ENCODE measurements at regions not wholly inside any gene's neighbourhood (a gene's known extent, or its start where the extent isn't known, plus 50 kb on each side); places are given as distances from the start of the nearest gene placed in this dataset.

DNA sequence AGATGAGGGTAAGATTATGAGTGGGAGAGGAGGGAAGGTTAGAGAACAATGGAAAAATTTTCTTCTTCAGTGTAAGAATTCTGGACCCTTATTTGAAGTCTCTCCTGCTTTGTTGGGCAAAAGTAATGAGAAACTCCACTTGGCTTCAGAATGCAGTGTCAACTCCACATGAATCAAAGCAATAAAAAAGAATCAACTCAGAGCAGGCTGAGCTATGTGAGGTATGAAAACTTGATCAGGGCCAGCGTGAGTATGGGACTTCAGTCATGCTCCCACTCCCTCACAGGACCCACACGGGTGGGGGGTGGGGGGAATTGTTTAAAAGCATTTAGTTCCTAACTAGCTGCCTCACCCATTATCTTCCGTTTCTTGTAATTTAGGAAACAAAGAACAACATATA is 502.2 kb downstream of the PDCD6IP start:
- Histone ChIP-seq H3K27ac (no peak overlapping the region), H3K4me3 (no peak overlapping the region)
- DNase-seq (ENCODE audit: low spot score), result no peak
- TF ChIP-seq, protein P1, sequence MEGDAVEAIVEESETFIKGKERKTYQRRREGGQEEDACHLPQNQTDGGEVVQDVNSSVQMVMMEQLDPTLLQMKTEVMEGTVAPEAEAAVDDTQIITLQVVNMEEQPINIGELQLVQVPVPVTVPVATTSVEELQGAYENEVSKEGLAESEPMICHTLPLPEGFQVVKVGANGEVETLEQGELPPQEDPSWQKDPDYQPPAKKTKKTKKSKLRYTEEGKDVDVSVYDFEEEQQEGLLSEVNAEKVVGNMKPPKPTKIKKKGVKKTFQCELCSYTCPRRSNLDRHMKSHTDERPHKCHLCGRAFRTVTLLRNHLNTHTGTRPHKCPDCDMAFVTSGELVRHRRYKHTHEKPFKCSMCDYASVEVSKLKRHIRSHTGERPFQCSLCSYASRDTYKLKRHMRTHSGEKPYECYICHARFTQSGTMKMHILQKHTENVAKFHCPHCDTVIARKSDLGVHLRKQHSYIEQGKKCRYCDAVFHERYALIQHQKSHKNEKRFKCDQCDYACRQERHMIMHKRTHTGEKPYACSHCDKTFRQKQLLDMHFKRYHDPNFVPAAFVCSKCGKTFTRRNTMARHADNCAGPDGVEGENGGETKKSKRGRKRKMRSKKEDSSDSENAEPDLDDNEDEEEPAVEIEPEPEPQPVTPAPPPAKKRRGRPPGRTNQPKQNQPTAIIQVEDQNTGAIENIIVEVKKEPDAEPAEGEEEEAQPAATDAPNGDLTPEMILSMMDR (IDR thresholded peaks at IDR 0.05), result no peak

DNA sequence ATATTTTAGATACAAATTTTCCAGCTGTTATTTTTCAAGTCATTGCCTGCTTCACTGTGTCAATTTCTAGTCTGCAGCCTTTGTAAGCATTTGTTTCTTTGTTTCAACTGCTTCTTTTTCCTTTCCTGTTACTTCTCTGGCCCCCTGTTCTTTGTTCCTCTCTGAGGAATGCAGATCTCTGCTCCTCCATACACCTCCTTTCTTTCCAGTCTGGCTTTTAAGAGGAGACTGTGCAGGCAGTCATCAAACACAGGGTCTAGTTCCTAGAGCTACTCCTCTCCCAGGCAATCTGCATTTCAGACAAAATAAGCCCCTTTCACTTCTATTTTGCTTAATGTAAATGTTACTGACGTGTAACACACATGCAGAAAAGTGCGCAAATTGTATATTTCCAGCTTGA is 502.9 kb downstream of the PDCD6IP start:
- DNase-seq (ENCODE audit: low spot score), result no peak
- TF ChIP-seq, protein P1 (IDR thresholded peaks at IDR 0.05), result no peak
- no peak overlapping the region for H3K4me3 ChIP-seq

DNA sequence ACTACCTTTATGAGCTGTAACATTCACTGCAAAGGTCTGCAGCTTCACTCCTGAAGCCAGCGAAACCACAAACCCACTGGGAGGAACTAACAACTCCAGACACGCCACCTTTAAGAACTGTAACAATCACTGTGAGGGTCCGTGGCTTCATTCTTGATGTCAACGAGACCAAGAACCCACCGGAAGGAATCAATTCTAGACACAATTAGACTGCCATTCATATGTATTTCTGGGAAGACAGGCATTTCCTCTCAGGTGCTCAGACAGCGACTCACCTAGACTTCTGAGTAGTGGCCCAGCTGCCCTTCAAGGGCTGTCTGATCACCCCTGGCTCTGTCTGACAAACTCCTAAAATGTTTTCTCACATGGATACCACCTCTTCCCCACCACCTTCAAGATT is 506.8 kb downstream of the PDCD6IP start:
- DNase-seq (ENCODE audit: low spot score), result no peak
- Histone ChIP-seq H3K4me3 (no peak overlapping the region), H3K27ac (no peak overlapping the region)
- TF ChIP-seq, protein P1 (IDR thresholded peaks at IDR 0.05), result no peak

More for the DNA sequence above, 502.9 kb downstream of the PDCD6IP start:
- no peak overlapping the region for H3K27ac ChIP-seq

DNA sequence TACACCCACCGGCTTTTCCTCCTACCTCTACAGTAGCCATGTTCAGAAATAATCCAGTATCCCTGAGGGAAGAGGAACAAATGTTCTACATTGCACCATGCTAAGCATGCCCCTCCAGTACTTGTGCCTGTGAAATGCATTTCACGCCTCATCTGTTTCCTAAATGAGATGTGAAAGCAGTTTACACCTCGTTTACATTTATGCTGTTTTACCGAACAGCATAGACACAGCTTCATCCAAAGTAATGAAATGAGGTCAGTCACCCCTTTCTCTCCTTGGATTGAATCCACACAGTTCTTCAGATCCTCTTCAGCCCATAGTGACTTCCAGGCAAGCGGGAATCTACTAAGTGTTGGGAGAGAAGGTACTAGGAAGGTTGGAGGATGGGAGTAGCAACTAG is 514.3 kb downstream of the PDCD6IP start:
- Histone ChIP-seq H3K4me3 (no peak overlapping the region), H3K27ac (no peak overlapping the region)
- no peak for DNase-seq (ENCODE audit: low spot score)
- TF ChIP-seq, protein P1 (IDR thresholded peaks at IDR 0.05), result no peak

DNA sequence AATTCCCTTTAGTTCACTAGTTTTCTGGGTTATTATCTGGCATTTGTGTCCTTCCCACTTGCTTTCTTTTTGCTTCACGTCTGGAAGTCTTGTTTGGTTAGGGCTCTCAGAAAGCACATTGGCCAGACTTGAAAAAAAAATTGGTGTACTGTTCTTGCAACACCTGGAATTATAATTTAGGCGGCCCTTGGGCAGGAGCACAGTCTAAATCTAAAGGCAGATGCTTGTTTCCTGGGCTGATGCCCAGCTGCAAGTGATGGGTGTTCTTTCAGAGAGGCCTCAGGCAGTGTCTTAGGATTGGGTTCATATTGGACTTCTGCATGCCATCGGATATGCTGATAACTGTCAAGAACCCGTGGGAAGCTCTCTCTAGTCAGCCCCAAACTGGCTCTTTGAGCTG is 521.5 kb downstream of the PDCD6IP start:
- H3K4me3 ChIP-seq, result no peak overlapping the region
- TF ChIP-seq, protein P1 (IDR thresholded peaks at IDR 0.05), result no peak
- H3K27ac ChIP-seq, result no peak overlapping the region
- DNase-seq (ENCODE audit: low spot score), result no peak

DNA sequence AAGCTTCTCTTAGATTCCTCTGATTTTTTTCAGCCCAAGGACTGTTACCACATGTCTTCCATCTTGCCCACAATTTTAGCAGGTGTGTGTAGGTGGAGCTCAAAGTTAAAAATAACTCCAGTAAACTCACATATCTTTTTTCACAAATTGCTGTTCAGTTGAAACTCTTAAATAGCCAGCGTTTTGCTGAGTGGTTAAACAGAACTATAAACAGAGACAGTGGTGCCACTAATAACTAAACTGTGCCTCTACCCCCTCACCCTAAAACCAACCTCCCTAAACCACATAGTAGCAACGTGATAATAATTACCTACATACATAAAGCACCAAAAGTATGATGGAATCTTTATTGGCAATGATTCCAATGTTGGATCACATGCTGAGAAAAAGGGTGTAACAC is 525.1 kb downstream of the PDCD6IP start:
- TF ChIP-seq, protein P1 (IDR thresholded peaks at IDR 0.05), result no peak
- H3K4me3 ChIP-seq, result no peak overlapping the region
- no peak for DNase-seq (ENCODE audit: low spot score)
- no peak overlapping the region for H3K27ac ChIP-seq

DNA sequence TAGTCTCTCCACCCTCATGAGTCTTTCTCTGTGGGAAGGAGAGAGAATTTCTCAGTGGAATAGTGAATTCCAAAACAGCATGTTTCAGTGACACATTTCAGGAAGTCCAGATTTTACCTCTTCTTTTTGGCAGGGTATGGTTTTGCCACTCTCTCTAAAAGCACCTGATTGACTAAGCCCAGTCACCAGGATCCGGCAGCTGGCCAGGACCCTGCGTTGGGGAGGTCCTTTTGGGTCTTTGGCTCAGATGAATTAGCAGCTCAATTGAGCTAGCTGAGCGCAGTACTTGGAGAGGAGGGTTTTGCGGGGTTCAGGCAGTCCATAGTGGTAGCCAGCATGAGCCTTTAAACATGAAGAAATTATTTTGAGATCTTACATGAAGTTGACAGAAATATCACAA is 548.2 kb downstream of the PDCD6IP start:
- DNase-seq (ENCODE audit: low spot score), result no peak
- TF ChIP-seq, protein P1 (IDR thresholded peaks at IDR 0.05), result no peak
- H3K27ac ChIP-seq, result no peak overlapping the region
- H3K4me3 ChIP-seq, result no peak overlapping the region
